GM21529 (cell line): ENCODE measurements at regions not wholly inside any gene's neighbourhood (a gene's known extent, or its start where the extent isn't known, plus 50 kb on each side); places are given as distances from the start of the nearest gene placed in this dataset.
"Not testable (repeated sequence)": the region's sequence is repeated elsewhere in the genome, so short reads cannot be mapped to it uniquely, and the experiment has no call there.

Experiments used
- ATAC-seq: cut with Tn5 transposase; IDR thresholded peaks from one replicate; pipeline ENCODE4 v1.9.1; 2021; ENCODE audit not compliant: unreplicated experiment

- ATAC-seq: no peak
Measured at GRCh38 chr20:5492937-5493336, 117.9 kb downstream of the GPCPD1 start.

- ATAC-seq: no peak
Measured at GRCh38 chr20:5491455-5491854, 119.4 kb downstream of the GPCPD1 start.

- no peak for ATAC-seq
Measured at GRCh38 chr20:5489601-5490000, 121.2 kb downstream of the GPCPD1 start.

- no peak for ATAC-seq
Measured at GRCh38 chr20:5488823-5489222, 122.0 kb downstream of the GPCPD1 start.

GRCh38 chr20:5486377-5487054, 124.3 kb downstream of the GPCPD1 start:
- ATAC-seq: no peak

GRCh38 chr20:5484926-5485325, 125.9 kb downstream of the GPCPD1 start:
- ATAC-seq: no peak

- no peak for ATAC-seq
Measured at GRCh38 chr20:5484346-5484745, 126.5 kb downstream of the GPCPD1 start.

GRCh38 chr20:5482791-5483190, 128.0 kb downstream of the GPCPD1 start:
- ATAC-seq: no peak

- no peak for ATAC-seq
Measured at GRCh38 chr20:5481872-5482271, 128.9 kb downstream of the GPCPD1 start.

- no peak for ATAC-seq
Measured at GRCh38 chr20:5480824-5481600, 129.8 kb downstream of the GPCPD1 start.

- ATAC-seq: no peak
Measured at GRCh38 chr20:5474646-5475550, 135.9 kb downstream of the GPCPD1 start.

GRCh38 chr20:5471866-5472265, 138.9 kb downstream of the GPCPD1 start:
- ATAC-seq: not testable (repeated sequence)

GRCh38 chr20:5471368-5471767, 139.4 kb downstream of the GPCPD1 start:
- ATAC-seq: no peak

GRCh38 chr20:5470943-5471342, 139.9 kb downstream of the GPCPD1 start:
- no peak for ATAC-seq

- no peak for ATAC-seq
Measured at GRCh38 chr20:5470458-5470857, 140.3 kb downstream of the GPCPD1 start.

- ATAC-seq: no peak
Measured at GRCh38 chr20:5469111-5469510, 141.7 kb downstream of the GPCPD1 start.

- no peak for ATAC-seq
Measured at GRCh38 chr20:5467086-5467485, 143.7 kb downstream of the GPCPD1 start.

GRCh38 chr20:5465604-5465927, 145.2 kb downstream of the GPCPD1 start:
- ATAC-seq: no peak

- ATAC-seq: no peak
Measured at GRCh38 chr20:5464901-5465603, 145.8 kb downstream of the GPCPD1 start.

GRCh38 chr20:5463007-5463686, 146.4 kb upstream of the PROKR2 start:
- ATAC-seq: no peak
